BJ (cell line): ENCODE measurements at regions not wholly inside any gene's neighbourhood (a gene's known extent, or its start where the extent isn't known, plus 50 kb on each side); places are given as distances from the start of the nearest gene placed in this dataset.

Experiments used
- CTCF ChIA-PET: fragments of 350-600 bp; formaldehyde crosslinking; extraction: SDS; loops from one replicate; lab custom pipeline; 2021; ENCODE audit warnings: antibody characterized with exemption, inconsistent platforms; lab: Yijun Ruan, JAX
- POLR2A ChIA-PET: fragments of 300-600 bp; sonication (Branson Sonifier 250); formaldehyde crosslinking; extraction: SDS; loops from one replicate; lab custom pipeline; 2021; ENCODE audit warnings: antibody characterized with exemption; lab: Charles Lee
- DNase-seq: peaks from one replicate; pipeline ENCODE4 v3.0.0-alpha.2; 2011; ENCODE audit warnings: low read depth
- H3K27me3 ChIP-seq: 2 replicates; pipeline ENCODE4 v1.6.0; 2011; ENCODE audit warnings: low read length; ENCODE audit not compliant: control insufficient read depth, insufficient read depth
- H3K36me3 ChIP-seq: 2 replicates; pipeline ENCODE4 v1.5.1; 2011; ENCODE audit warnings: low read length; ENCODE audit not compliant: control insufficient read depth, insufficient read depth
- H3K4me3 ChIP-seq: 2 replicates; pipeline ENCODE4 v1.5.1; 2011; ENCODE audit warnings: low read depth, mild to moderate bottlenecking, control low read depth, low read length
- CTCF ChIP-seq: IDR thresholded peaks from 2 replicates; pipeline ENCODE4 v1.5.1; 2011; ENCODE audit warnings: low read depth, mild to moderate bottlenecking, control low read depth, inconsistent platforms, low read length, moderate library complexity; ENCODE audit not compliant: insufficient read depth

DNA sequence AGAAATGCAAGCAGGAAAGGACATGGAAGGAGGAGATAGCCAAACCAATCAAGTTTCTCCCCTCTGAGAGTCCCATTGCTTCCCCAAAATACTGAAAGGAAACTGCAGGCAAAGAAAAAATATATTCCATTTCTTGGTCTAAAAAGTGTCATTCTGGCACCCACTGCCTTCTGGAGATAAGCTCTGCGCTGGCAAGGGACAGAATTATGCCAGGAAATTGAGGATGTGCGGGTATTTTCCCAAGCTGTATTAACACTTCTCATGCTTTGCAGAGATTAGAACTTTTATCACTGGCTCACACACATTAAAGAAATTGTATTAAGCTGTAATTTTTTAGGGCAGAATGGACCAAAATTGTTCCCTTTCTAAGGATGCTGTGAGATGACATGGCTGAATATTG is 381.2 kb upstream of the DUSP10 start:
- CTCF ChIA-PET = interaction anchor here (0.9 to 1.3 kb wide), 4 partner anchors 9 to 332 kb away, joined by 3 to 4 read pairs (median 4); no protein-coding TSS in a partner anchor
- Histone ChIP-seq H3K27me3 (no peaks in the 10 kb centered on the region), H3K36me3 (no peaks in the 10 kb centered on the region), H3K4me3 (no peak overlapping the region)
- DNase-seq = no peak
- POLR2A ChIA-PET = no interaction called here
- TF ChIP-seq CTCF = no peak

DNA sequence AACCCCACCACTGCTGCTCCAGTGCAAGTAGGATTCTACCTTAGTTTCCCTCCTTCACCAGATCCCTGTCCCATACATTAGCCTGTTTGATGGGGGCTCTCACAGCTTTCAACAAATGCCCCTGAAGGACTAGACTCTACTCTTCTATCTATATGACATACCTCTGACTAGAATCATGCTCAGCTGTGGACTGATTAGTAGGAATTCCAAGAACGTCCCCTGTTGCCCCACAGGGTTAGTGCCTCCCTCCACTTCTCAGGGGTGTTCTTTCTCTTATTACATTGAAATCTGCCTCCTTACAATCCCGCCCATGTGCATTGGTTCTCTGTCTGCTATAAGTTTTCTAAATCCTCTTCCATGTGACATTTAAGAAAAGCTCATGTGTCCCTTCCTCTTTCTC is 375.9 kb upstream of the DUSP10 start:
- ChIA-PET CTCF (interaction anchor here (0.5 kb wide), 1 partner anchor 11 kb away, joined by 3 read pairs; no protein-coding TSS in a partner anchor), POLR2A (no interaction called here)
- DNase-seq = no peak
- Histone ChIP-seq H3K4me3 (no peak overlapping the region), H3K36me3 (no peaks in the 10 kb centered on the region), H3K27me3 (no peaks in the 10 kb centered on the region)
- TF ChIP-seq CTCF = no peak

DNA sequence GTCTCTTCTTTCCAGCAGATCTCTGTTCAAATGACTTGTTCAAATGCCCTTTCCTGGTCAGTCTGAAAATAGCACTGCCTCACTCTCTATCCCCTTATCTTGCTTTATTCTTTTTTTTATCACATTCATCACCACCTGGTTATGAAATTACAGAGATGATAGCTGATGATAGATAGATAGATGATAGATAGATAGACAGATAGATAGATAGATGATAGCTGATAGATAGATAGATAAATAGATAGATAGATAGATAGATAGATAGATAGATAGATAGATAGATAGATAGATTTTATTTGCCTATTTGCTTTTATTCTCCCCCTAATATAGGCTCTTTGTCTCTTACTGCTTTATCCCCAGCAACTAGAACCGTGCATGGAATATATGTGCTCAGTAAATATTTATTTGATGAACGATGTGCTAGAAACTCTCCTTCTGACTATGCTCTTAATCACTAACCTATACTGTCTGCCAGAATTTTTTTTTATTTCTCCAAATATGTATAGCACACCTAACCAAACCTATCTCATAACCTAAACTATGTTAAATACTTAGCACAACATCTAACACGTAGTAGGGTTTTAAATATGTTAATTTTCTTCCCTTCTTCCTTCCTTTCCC is 372.8 kb upstream of the DUSP10 start:
- ChIA-PET CTCF (interaction anchor here (1.1 to 1.5 kb wide), 2 partner anchors 11 to 51 kb away, joined by 3 read pairs; no protein-coding TSS in a partner anchor), POLR2A (no interaction called here)
- no peak for DNase-seq
- H3K27me3 ChIP-seq = no peaks in the 10 kb centered on the region
- no peaks in the 10 kb centered on the region for H3K36me3 ChIP-seq
- no peak for TF ChIP-seq CTCF
- no peak overlapping the region for H3K4me3 ChIP-seq

DNA sequence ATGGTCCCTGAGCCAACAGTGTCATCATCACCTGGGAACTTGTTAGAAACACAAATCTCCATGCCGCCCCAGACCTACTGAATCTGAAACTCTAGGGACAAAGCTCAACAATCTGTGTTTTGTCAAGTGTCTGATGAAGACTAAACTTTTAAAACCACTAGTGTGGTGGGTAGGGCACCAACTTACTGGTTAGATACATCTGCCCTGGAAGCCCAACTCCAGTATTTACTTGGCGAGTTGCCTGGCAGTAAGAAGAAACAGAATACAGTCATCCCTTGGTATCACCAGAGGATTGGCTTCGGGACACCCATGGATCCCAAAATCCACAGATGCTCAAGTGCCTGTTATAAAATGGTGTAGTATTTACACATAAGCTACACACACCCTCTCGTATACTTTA is 367.9 kb upstream of the DUSP10 start:
- no peak for DNase-seq
- H3K4me3 ChIP-seq = no peak overlapping the region
- ChIA-PET POLR2A (no interaction called here), CTCF (interaction anchor here (1.4 kb wide), 1 partner anchor 14 kb away, joined by 4 read pairs; no protein-coding TSS in a partner anchor)
- no peaks in the 10 kb centered on the region for H3K27me3 ChIP-seq
- TF ChIP-seq CTCF = no peak
- H3K36me3 ChIP-seq = no peaks in the 10 kb centered on the region

- Histone ChIP-seq H3K36me3 (no peaks in the 10 kb centered on the region), H3K27me3 (no peaks in the 10 kb centered on the region; the same call in 1 of the 2 replicates), H3K4me3 (no peak overlapping the region)
- no peak for DNase-seq
- no peak for TF ChIP-seq CTCF
- POLR2A ChIA-PET = no interaction called here
- CTCF ChIA-PET = interaction anchor here (1.0 kb wide), 2 partner anchors 17 to 347 kb away, joined by 3 read pairs; no protein-coding TSS in a partner anchor
These were observed 366.1 kb upstream of the DUSP10 start for GRCh38 chr1:222107975-222108374.
